Astrocyte (in vitro differentiated cells and primary cell): ENCODE measurements at regions not wholly inside any gene's neighbourhood (a gene's known extent, or its start where the extent isn't known, plus 50 kb on each side); places are given as distances from the start of the nearest gene placed in this dataset.

Experiments
- CTCF ChIP-seq: IDR thresholded peaks from 2 replicates; pipeline ENCODE4 v1.5.1; 2011; ENCODE audit warnings: low read depth, mild to moderate bottlenecking, inconsistent platforms, low read length, moderate library complexity; ENCODE audit not compliant: insufficient read depth
- EZH2 ChIP-seq: IDR thresholded peaks from 2 replicates; pipeline ENCODE4 v1.6.1; 2012; ENCODE audit warnings: mild to moderate bottlenecking, low read length, inconsistent platforms; ENCODE audit not compliant: insufficient read depth

- no peak for TF ChIP-seq CTCF
- TF ChIP-seq EZH2 = no peak
These were observed 394.1 kb upstream of the FAR2 start for GRCh38 chr12:28755027-28755426.
